Fibroblast of lung (primary cell): ENCODE measurements at regions not wholly inside any gene's neighbourhood (a gene's known extent, or its start where the extent isn't known, plus 50 kb on each side); places are given as distances from the start of the nearest gene placed in this dataset.

ENCODE experiments used
- DNase-seq, 2 donors: peaks; one replicate each; pipeline versions ENCODE4 v3.0.0 to v3.0.0-alpha.2; 2010; ENCODE audit warnings: low read depth in 2 of 2
- H2AFZ ChIP-seq: 2 replicates; pipeline ENCODE4 v1.5.1; 2012; ENCODE audit warnings: low read length, control low read depth, inconsistent platforms
- H3K27ac ChIP-seq: 2 replicates; pipeline ENCODE4 v1.5.1; 2011; ENCODE audit warnings: low read length, control low read depth; ENCODE audit not compliant: insufficient read depth
- H3K27me3 ChIP-seq: 2 replicates; pipeline ENCODE4 v1.5.1; 2011; ENCODE audit warnings: mild to moderate bottlenecking, low read length; ENCODE audit not compliant: control insufficient read depth, insufficient read depth
- H3K36me3 ChIP-seq: 2 replicates; pipeline ENCODE4 v1.5.1; 2011; ENCODE audit warnings: low read length; ENCODE audit not compliant: control insufficient read depth, insufficient read depth
- H3K4me1 ChIP-seq: 2 replicates; pipeline ENCODE4 v1.5.1; 2011; ENCODE audit warnings: low read length; ENCODE audit not compliant: control insufficient read depth, insufficient read depth; ENCODE audit errors: extremely low read depth
- H3K4me2 ChIP-seq: 2 replicates; pipeline ENCODE4 v1.5.1; 2011; ENCODE audit warnings: low read length, control low read depth; ENCODE audit not compliant: insufficient read depth; ENCODE audit errors: extremely low read depth
- H3K4me3 ChIP-seq, 4 experiments: fragments of 200-600 bp in 1 of 4; sonication (generic) in 1 of 4; replicated peaks in 1 of 4; 2 replicates each; pipeline ENCODE4 v1.5.1; 2011 to 2016; ENCODE audit warnings: low read length in 4 of 4, low read depth in 3 of 4, mild to moderate bottlenecking in 3 of 4, control low read depth in 2 of 4, inconsistent platforms in 1 of 4, mixed read lengths in 1 of 4; ENCODE audit not compliant: insufficient read depth in 1 of 4; ENCODE audit errors: control extremely low read depth in 1 of 4
- H3K79me2 ChIP-seq: 2 replicates; pipeline ENCODE4 v1.5.1; 2012; ENCODE audit warnings: mild to moderate bottlenecking, low read length, inconsistent platforms; ENCODE audit not compliant: control insufficient read depth, insufficient read depth
- H3K9ac ChIP-seq: 2 replicates; pipeline ENCODE4 v1.5.1; 2011; ENCODE audit warnings: mild to moderate bottlenecking, low read length, control low read depth; ENCODE audit not compliant: insufficient read depth
- H3K9me3 ChIP-seq: 2 replicates; pipeline ENCODE4 v1.5.1; 2012; ENCODE audit warnings: low read depth, low read length; ENCODE audit not compliant: control insufficient read depth, insufficient read depth
- H4K20me1 ChIP-seq: 2 replicates; pipeline ENCODE4 v1.5.1; 2011; ENCODE audit warnings: low read length; ENCODE audit not compliant: control insufficient read depth, insufficient read depth; ENCODE audit errors: extremely low read depth
- EZH2 ChIP-seq: IDR thresholded peaks from 2 replicates; pipeline ENCODE4 v1.5.1; 2012; ENCODE audit warnings: low read length, control low read depth, mild to moderate bottlenecking; ENCODE audit errors: missing control alignments
- TF ChIP-seq, protein P1 (sequence below), 2 donors: IDR thresholded peaks in 1 of 2; conservative IDR thresholded peaks in 1 of 2; 1 replicate in 1 of 2; 2 replicates in 1 of 2; pipeline ENCODE4 v1.5.1; 2011 to 2012; ENCODE audit warnings: low read length in 2 of 2, control low read depth in 1 of 2, inconsistent platforms in 1 of 2, low read depth in 1 of 2, mild to moderate bottlenecking in 1 of 2

DNA sequence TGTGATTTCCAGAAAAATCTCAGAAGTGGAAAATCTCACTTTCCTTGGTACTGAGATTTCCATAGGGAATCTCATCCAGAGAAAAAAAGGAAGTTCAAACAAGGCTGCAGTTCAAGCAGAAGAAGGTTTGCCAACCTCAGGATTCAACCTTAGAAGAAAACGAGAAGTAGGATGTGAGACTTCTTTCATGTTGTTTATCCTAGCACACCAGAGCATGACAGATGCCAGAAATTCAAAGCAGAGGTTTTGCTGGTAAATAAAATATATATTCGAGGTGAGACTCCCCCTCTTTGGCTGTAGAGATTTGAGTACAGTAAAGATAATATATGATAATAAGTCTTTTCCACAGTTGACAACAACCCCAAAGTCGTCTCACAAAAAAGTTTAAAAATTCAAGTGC is 116.9 kb upstream of the SMC2 start:
- H3K79me2 ChIP-seq = no peaks in the 10 kb centered on the region
- no peaks in the 10 kb centered on the region for H3K4me1 ChIP-seq
- no peaks in the 10 kb centered on the region for H3K27me3 ChIP-seq
- TF ChIP-seq EZH2 = no peak
- TF ChIP-seq, protein P1, sequence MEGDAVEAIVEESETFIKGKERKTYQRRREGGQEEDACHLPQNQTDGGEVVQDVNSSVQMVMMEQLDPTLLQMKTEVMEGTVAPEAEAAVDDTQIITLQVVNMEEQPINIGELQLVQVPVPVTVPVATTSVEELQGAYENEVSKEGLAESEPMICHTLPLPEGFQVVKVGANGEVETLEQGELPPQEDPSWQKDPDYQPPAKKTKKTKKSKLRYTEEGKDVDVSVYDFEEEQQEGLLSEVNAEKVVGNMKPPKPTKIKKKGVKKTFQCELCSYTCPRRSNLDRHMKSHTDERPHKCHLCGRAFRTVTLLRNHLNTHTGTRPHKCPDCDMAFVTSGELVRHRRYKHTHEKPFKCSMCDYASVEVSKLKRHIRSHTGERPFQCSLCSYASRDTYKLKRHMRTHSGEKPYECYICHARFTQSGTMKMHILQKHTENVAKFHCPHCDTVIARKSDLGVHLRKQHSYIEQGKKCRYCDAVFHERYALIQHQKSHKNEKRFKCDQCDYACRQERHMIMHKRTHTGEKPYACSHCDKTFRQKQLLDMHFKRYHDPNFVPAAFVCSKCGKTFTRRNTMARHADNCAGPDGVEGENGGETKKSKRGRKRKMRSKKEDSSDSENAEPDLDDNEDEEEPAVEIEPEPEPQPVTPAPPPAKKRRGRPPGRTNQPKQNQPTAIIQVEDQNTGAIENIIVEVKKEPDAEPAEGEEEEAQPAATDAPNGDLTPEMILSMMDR (conservative IDR thresholded peaks at IDR 0.05 in 1 of 2, IDR thresholded peaks at IDR 0.05 in 1 of 2; ENCODE audit: low read depth in 1 of 2, low read length in 2 of 2) = no peak
- H3K27ac ChIP-seq = no peak overlapping the region
- no peak overlapping the region for H2AFZ ChIP-seq
- DNase-seq = no peak
- H3K36me3 ChIP-seq = no peaks in the 10 kb centered on the region
- no peak overlapping the region for H3K9ac ChIP-seq
- no peaks in the 10 kb centered on the region for H4K20me1 ChIP-seq
- no peak overlapping the region for H3K4me3 ChIP-seq
- no peaks in the 10 kb centered on the region for H3K9me3 ChIP-seq
- no peak overlapping the region for H3K4me2 ChIP-seq

DNA sequence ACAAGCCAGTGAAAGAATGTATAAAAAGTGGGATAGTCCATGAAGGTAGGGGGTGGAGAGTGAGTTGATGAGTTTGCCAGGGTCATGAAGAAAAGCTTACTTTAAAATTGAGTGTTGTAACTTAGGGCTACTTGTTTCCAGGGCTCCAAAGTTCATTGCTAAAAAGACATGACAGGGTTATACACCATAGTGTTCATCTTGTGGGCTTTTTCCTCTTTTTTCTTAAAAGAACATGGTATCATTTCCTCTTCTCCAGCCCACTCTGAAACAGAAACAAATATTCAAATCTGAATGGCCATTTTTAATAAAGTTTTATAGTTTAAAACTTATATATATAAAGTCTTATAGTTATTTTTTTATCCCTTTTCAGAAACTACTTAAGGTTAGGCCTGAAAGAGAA is 115.7 kb upstream of the SMC2 start:
- Histone ChIP-seq H3K4me1 (no peaks in the 10 kb centered on the region), H3K4me2 (no peak overlapping the region), H3K9ac (no peak overlapping the region), H3K79me2 (no peaks in the 10 kb centered on the region), H3K27me3 (no peaks in the 10 kb centered on the region), H3K9me3 (no peaks in the 10 kb centered on the region), H3K36me3 (no peaks in the 10 kb centered on the region), H2AFZ (no peak overlapping the region), H3K27ac (no peak overlapping the region), H4K20me1 (no peaks in the 10 kb centered on the region), H3K4me3 (no peak overlapping the region)
- TF ChIP-seq EZH2 = no peak
- TF ChIP-seq, protein P1 (conservative IDR thresholded peaks at IDR 0.05 in 1 of 2, IDR thresholded peaks at IDR 0.05 in 1 of 2; ENCODE audit: low read depth in 1 of 2, low read length in 2 of 2) = no peak
- DNase-seq = no peak

DNA sequence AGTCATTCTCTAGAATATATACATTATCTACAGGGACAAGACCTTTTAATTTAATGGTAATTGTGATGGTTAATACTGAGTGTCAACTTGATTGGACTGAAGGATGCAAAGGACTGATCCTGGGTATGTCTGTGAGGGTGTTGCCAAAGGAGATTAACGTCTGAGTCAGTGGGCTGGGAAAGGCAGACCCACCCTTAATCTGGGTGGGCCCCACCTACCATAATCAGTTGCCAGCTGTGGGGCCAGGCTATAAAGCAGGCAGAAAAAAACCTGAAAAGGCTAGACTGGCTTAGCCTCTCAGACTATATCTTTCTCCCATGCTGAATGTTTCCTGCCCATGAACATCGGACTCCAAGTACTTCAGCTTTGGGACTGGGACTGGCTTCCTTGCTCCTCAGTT is 112.2 kb upstream of the SMC2 start:
- no peaks in the 10 kb centered on the region for H4K20me1 ChIP-seq
- H3K36me3 ChIP-seq = no peaks in the 10 kb centered on the region
- no peak overlapping the region for H2AFZ ChIP-seq
- no peaks in the 10 kb centered on the region for H3K9me3 ChIP-seq
- H3K4me3 ChIP-seq = no peak overlapping the region
- H3K9ac ChIP-seq = no peak overlapping the region
- DNase-seq = no peak
- H3K4me1 ChIP-seq = no peaks in the 10 kb centered on the region
- no peaks in the 10 kb centered on the region for H3K79me2 ChIP-seq
- TF ChIP-seq, protein P1 (conservative IDR thresholded peaks at IDR 0.05 in 1 of 2, IDR thresholded peaks at IDR 0.05 in 1 of 2; ENCODE audit: low read depth in 1 of 2, low read length in 2 of 2) = no peak
- TF ChIP-seq EZH2 = no peak
- no peak overlapping the region for H3K27ac ChIP-seq
- no peak overlapping the region for H3K4me2 ChIP-seq
- no peaks in the 10 kb centered on the region for H3K27me3 ChIP-seq
